ENCODE measurements at regions not wholly inside any gene's neighbourhood (a gene's known extent, or its start where the extent isn't known, plus 50 kb on each side); places are given as distances from the start of the nearest gene placed in this dataset.

GRCh38 chr14:99024926-99025325 lies 247.1 kb downstream of the BCL11B start:
- H3K27me3 ChIP-seq (ENCODE audit: control insufficient read depth in 3 of 3, insufficient read depth in 3 of 3, low read length in 3 of 3) = no peaks in the 10 kb centered on the region
- H3K9me3 ChIP-seq (ENCODE audit: control insufficient read depth in 2 of 2, insufficient read depth in 1 of 2, low read depth in 1 of 2, low read length in 1 of 2) = peaks cover 0 to 5% of the 10 kb centered on the region in 2 donors
- H3K4me1 ChIP-seq (ENCODE audit: control insufficient read depth in 3 of 3, insufficient read depth in 2 of 3, low read depth in 1 of 3, low read length in 2 of 3) = peaks cover 0 to 2% (median 0%) of the 10 kb centered on the region in 3 donors
- H3K27ac ChIP-seq (ENCODE audit: low read depth in 1 of 3, low read length in 2 of 3) = no peak overlapping the region
- H3K36me3 ChIP-seq (ENCODE audit: control insufficient read depth in 3 of 3, insufficient read depth in 2 of 3, low read depth in 1 of 3, low read length in 3 of 3) = no peaks in the 10 kb centered on the region
- FAIRE-seq = no peak
- no peak for DNase-seq
- no peak overlapping the region for H3K4me3 ChIP-seq (ENCODE audit: low read depth in 1 of 3, low read length in 3 of 3)
- 73 to 77% (median 76%) methylated on average over 4 of the region's 4 CpGs for WGBS, 3 donors

GRCh38 chr14:99025418-99025817 lies 246.6 kb downstream of the BCL11B start:
- Histone ChIP-seq H3K36me3 (ENCODE audit: control insufficient read depth in 3 of 3, insufficient read depth in 2 of 3, low read depth in 1 of 3, low read length in 3 of 3) (no peaks in the 10 kb centered on the region), H3K27ac (ENCODE audit: low read depth in 1 of 3, low read length in 2 of 3) (no peak overlapping the region), H3K27me3 (ENCODE audit: control insufficient read depth in 3 of 3, insufficient read depth in 3 of 3, low read length in 3 of 3) (no peaks in the 10 kb centered on the region), H3K9me3 (ENCODE audit: control insufficient read depth in 2 of 2, insufficient read depth in 1 of 2, low read depth in 1 of 2, low read length in 1 of 2) (peaks cover 0 to 5% of the 10 kb centered on the region in 2 donors), H3K4me3 (ENCODE audit: low read depth in 1 of 3, low read length in 3 of 3) (no peak overlapping the region), H3K4me1 (ENCODE audit: control insufficient read depth in 3 of 3, insufficient read depth in 2 of 3, low read depth in 1 of 3, low read length in 2 of 3) (peaks cover 0 to 2% (median 0%) of the 10 kb centered on the region in 3 donors)
- FAIRE-seq (no peak), DNase-seq (no peak)
- 91 to 95% (median 94%) methylated on average over 11 of the region's 11 CpGs for WGBS, 3 donors

GRCh38 chr14:99026471-99026870 lies 245.5 kb downstream of the BCL11B start:
- H3K4me3 ChIP-seq (ENCODE audit: low read depth in 1 of 3, low read length in 3 of 3) = no peak overlapping the region
- no peaks in the 10 kb centered on the region for H3K27me3 ChIP-seq (ENCODE audit: control insufficient read depth in 3 of 3, insufficient read depth in 3 of 3, low read length in 3 of 3)
- DNase-seq = no peak
- FAIRE-seq = no peak
- no peaks in the 10 kb centered on the region for H3K4me1 ChIP-seq (ENCODE audit: control insufficient read depth in 3 of 3, insufficient read depth in 2 of 3, low read depth in 1 of 3, low read length in 2 of 3)
- H3K36me3 ChIP-seq (ENCODE audit: control insufficient read depth in 3 of 3, insufficient read depth in 2 of 3, low read depth in 1 of 3, low read length in 3 of 3) = no peaks in the 10 kb centered on the region
- H3K9me3 ChIP-seq (ENCODE audit: control insufficient read depth in 2 of 2, insufficient read depth in 1 of 2, low read depth in 1 of 2, low read length in 1 of 2) = peaks cover 0 to 5% of the 10 kb centered on the region in 2 donors
- 40 to 66% (median 43%) methylated on average over 2 of the region's 2 CpGs for WGBS, 3 donors
- no peak overlapping the region for H3K27ac ChIP-seq (ENCODE audit: low read depth in 1 of 3, low read length in 2 of 3)

- Histone ChIP-seq H3K36me3 (ENCODE audit: control insufficient read depth in 3 of 3, insufficient read depth in 2 of 3, low read depth in 1 of 3, low read length in 3 of 3) (no peaks in the 10 kb centered on the region), H3K4me3 (ENCODE audit: low read depth in 1 of 3, low read length in 3 of 3) (no peak overlapping the region), H3K4me1 (ENCODE audit: control insufficient read depth in 3 of 3, insufficient read depth in 2 of 3, low read depth in 1 of 3, low read length in 2 of 3) (no peaks in the 10 kb centered on the region), H3K9me3 (ENCODE audit: control insufficient read depth in 2 of 2, insufficient read depth in 1 of 2, low read depth in 1 of 2, low read length in 1 of 2) (no peaks in the 10 kb centered on the region), H3K27ac (ENCODE audit: low read depth in 1 of 3, low read length in 2 of 3) (no peak overlapping the region), H3K27me3 (ENCODE audit: control insufficient read depth in 3 of 3, insufficient read depth in 3 of 3, low read length in 3 of 3) (no peaks in the 10 kb centered on the region)
- DNase-seq (no peak), FAIRE-seq (no peak)
- 87 to 92% (median 88%) methylated on average over 6 of the region's 6 CpGs for WGBS, 3 donors
These were observed 244.0 kb downstream of the BCL11B start for GRCh38 chr14:99028041-99028440.

- H3K27ac ChIP-seq (ENCODE audit: low read depth in 1 of 3, low read length in 2 of 3) = no peak overlapping the region
- FAIRE-seq (no peak), DNase-seq (no peak)
- WGBS, 3 donors = 82 to 89% (median 83%) methylated on average over 5 of the region's 5 CpGs
- no peaks in the 10 kb centered on the region for H3K36me3 ChIP-seq (ENCODE audit: control insufficient read depth in 3 of 3, insufficient read depth in 2 of 3, low read depth in 1 of 3, low read length in 3 of 3)
- H3K9me3 ChIP-seq (ENCODE audit: control insufficient read depth in 2 of 2, insufficient read depth in 1 of 2, low read depth in 1 of 2, low read length in 1 of 2) = no peaks in the 10 kb centered on the region
- no peaks in the 10 kb centered on the region for H3K4me1 ChIP-seq (ENCODE audit: control insufficient read depth in 3 of 3, insufficient read depth in 2 of 3, low read depth in 1 of 3, low read length in 2 of 3)
- no peak overlapping the region for H3K4me3 ChIP-seq (ENCODE audit: low read depth in 1 of 3, low read length in 3 of 3)
- no peaks in the 10 kb centered on the region for H3K27me3 ChIP-seq (ENCODE audit: control insufficient read depth in 3 of 3, insufficient read depth in 3 of 3, low read length in 3 of 3)
These were observed 243.5 kb downstream of the BCL11B start for GRCh38 chr14:99028521-99028920.

GRCh38 chr14:99029145-99029915 lies 242.7 kb downstream of the BCL11B start:
- Histone ChIP-seq H3K27ac (ENCODE audit: low read depth in 1 of 3, low read length in 2 of 3) (no peak overlapping the region), H3K36me3 (ENCODE audit: control insufficient read depth in 3 of 3, insufficient read depth in 2 of 3, low read depth in 1 of 3, low read length in 3 of 3) (no peaks in the 10 kb centered on the region), H3K9me3 (ENCODE audit: control insufficient read depth in 2 of 2, insufficient read depth in 1 of 2, low read depth in 1 of 2, low read length in 1 of 2) (no peaks in the 10 kb centered on the region), H3K4me1 (ENCODE audit: control insufficient read depth in 3 of 3, insufficient read depth in 2 of 3, low read depth in 1 of 3, low read length in 2 of 3) (no peaks in the 10 kb centered on the region), H3K4me3 (ENCODE audit: low read depth in 1 of 3, low read length in 3 of 3) (no peak overlapping the region), H3K27me3 (ENCODE audit: control insufficient read depth in 3 of 3, insufficient read depth in 3 of 3, low read length in 3 of 3) (no peaks in the 10 kb centered on the region)
- 76 to 79% (median 78%) methylated on average over 14 of the region's 14 CpGs for WGBS, 3 donors
- FAIRE-seq (no peak), DNase-seq (no peak)

GRCh38 chr14:99029916-99030305 lies 242.1 kb downstream of the BCL11B start:
- FAIRE-seq = no peak
- no peak overlapping the region for H3K27ac ChIP-seq (ENCODE audit: low read depth in 1 of 3, low read length in 2 of 3)
- no peaks in the 10 kb centered on the region for H3K4me1 ChIP-seq (ENCODE audit: control insufficient read depth in 3 of 3, insufficient read depth in 2 of 3, low read depth in 1 of 3, low read length in 2 of 3)
- H3K36me3 ChIP-seq (ENCODE audit: control insufficient read depth in 3 of 3, insufficient read depth in 2 of 3, low read depth in 1 of 3, low read length in 3 of 3) = no peaks in the 10 kb centered on the region
- no peaks in the 10 kb centered on the region for H3K9me3 ChIP-seq (ENCODE audit: control insufficient read depth in 2 of 2, insufficient read depth in 1 of 2, low read depth in 1 of 2, low read length in 1 of 2)
- no peak for DNase-seq
- H3K27me3 ChIP-seq (ENCODE audit: control insufficient read depth in 3 of 3, insufficient read depth in 3 of 3, low read length in 3 of 3) = no peaks in the 10 kb centered on the region
- WGBS, 3 donors = 82 to 96% (median 91%) methylated on average over 4 to 5 of the region's 5 CpGs
- no peak overlapping the region for H3K4me3 ChIP-seq (ENCODE audit: low read depth in 1 of 3, low read length in 3 of 3)

GRCh38 chr14:99030454-99030853 lies 241.5 kb downstream of the BCL11B start:
- DNase-seq (no peak), FAIRE-seq (no peak)
- WGBS, 3 donors = 73 to 83% (median 75%) methylated on average over 2 of the region's 2 CpGs
- Histone ChIP-seq H3K9me3 (ENCODE audit: control insufficient read depth in 2 of 2, insufficient read depth in 1 of 2, low read depth in 1 of 2, low read length in 1 of 2) (no peaks in the 10 kb centered on the region), H3K4me1 (ENCODE audit: control insufficient read depth in 3 of 3, insufficient read depth in 2 of 3, low read depth in 1 of 3, low read length in 2 of 3) (no peaks in the 10 kb centered on the region), H3K36me3 (ENCODE audit: control insufficient read depth in 3 of 3, insufficient read depth in 2 of 3, low read depth in 1 of 3, low read length in 3 of 3) (no peaks in the 10 kb centered on the region), H3K27ac (ENCODE audit: low read depth in 1 of 3, low read length in 2 of 3) (no peak overlapping the region), H3K4me3 (ENCODE audit: low read depth in 1 of 3, low read length in 3 of 3) (no peak overlapping the region), H3K27me3 (ENCODE audit: control insufficient read depth in 3 of 3, insufficient read depth in 3 of 3, low read length in 3 of 3) (no peaks in the 10 kb centered on the region)

GRCh38 chr14:99032759-99033158 lies 239.2 kb downstream of the BCL11B start:
- Histone ChIP-seq H3K27me3 (ENCODE audit: control insufficient read depth in 3 of 3, insufficient read depth in 3 of 3, low read length in 3 of 3) (peaks cover 0 to 4% (median 0%) of the 10 kb centered on the region in 3 donors), H3K27ac (ENCODE audit: low read depth in 1 of 3, low read length in 2 of 3) (no peak overlapping the region), H3K4me1 (ENCODE audit: control insufficient read depth in 3 of 3, insufficient read depth in 2 of 3, low read depth in 1 of 3, low read length in 2 of 3) (no peaks in the 10 kb centered on the region), H3K36me3 (ENCODE audit: control insufficient read depth in 3 of 3, insufficient read depth in 2 of 3, low read depth in 1 of 3, low read length in 3 of 3) (no peaks in the 10 kb centered on the region), H3K4me3 (ENCODE audit: low read depth in 1 of 3, low read length in 3 of 3) (no peak overlapping the region), H3K9me3 (ENCODE audit: control insufficient read depth in 2 of 2, insufficient read depth in 1 of 2, low read depth in 1 of 2, low read length in 1 of 2) (no peaks in the 10 kb centered on the region)
- 76 to 84% (median 81%) methylated on average over 8 of the region's 8 CpGs for WGBS, 3 donors
- no peak for FAIRE-seq
- no peak for DNase-seq
